ENCODE measurements at regions not wholly inside any gene's neighbourhood (a gene's known extent, or its start where the extent isn't known, plus 50 kb on each side); places are given as distances from the start of the nearest gene placed in this dataset.

- DNase-seq (ENCODE audit: low spot score) = no peak
Observed at GRCh38 chr5:124692950-124693349, 53.5 kb downstream of the ZNF608 start.

GRCh38 chr5:124692324-124692723 lies 54.1 kb downstream of the ZNF608 start:
- no peak for DNase-seq (ENCODE audit: low spot score)

- no peak for DNase-seq (ENCODE audit: low spot score)
Observed at GRCh38 chr5:124689653-124690052, 56.8 kb downstream of the ZNF608 start.

GRCh38 chr5:124686239-124687004 lies 60.0 kb downstream of the ZNF608 start:
- no peak for DNase-seq (ENCODE audit: low spot score)

GRCh38 chr5:124685404-124685930 lies 61.0 kb downstream of the ZNF608 start:
- no peak for DNase-seq (ENCODE audit: low spot score)

- no peak for DNase-seq (ENCODE audit: low spot score)
Observed at GRCh38 chr5:124683917-124684555, 62.4 kb downstream of the ZNF608 start.

GRCh38 chr5:124679578-124680199 lies 66.8 kb downstream of the ZNF608 start:
- DNase-seq (ENCODE audit: low spot score) = no peak

GRCh38 chr5:124678922-124679519 lies 67.4 kb downstream of the ZNF608 start:
- no peak for DNase-seq (ENCODE audit: low spot score)

- DNase-seq (ENCODE audit: low spot score) = no peak
Observed at GRCh38 chr5:124678468-124678867, 68.0 kb downstream of the ZNF608 start.

- peak; percentile 78 for DNase-seq (ENCODE audit: low spot score)
Observed at GRCh38 chr5:124677374-124678351, 68.8 kb downstream of the ZNF608 start.

- no peak for DNase-seq (ENCODE audit: low spot score)
Observed at GRCh38 chr5:124675931-124676846, 70.2 kb downstream of the ZNF608 start.

GRCh38 chr5:124671193-124671592 lies 75.2 kb downstream of the ZNF608 start:
- DNase-seq (ENCODE audit: low spot score) = no peak

GRCh38 chr5:124670722-124671184 lies 75.7 kb downstream of the ZNF608 start:
- DNase-seq (ENCODE audit: low spot score) = no peak

GRCh38 chr5:124669956-124670721 lies 76.3 kb downstream of the ZNF608 start:
- no peak for DNase-seq (ENCODE audit: low spot score)

GRCh38 chr5:124669300-124669648 lies 77.2 kb downstream of the ZNF608 start:
- no peak for DNase-seq (ENCODE audit: low spot score)

- no peak for DNase-seq (ENCODE audit: low spot score)
Observed at GRCh38 chr5:124668353-124669299, 77.8 kb downstream of the ZNF608 start.

- DNase-seq (ENCODE audit: low spot score) = no peak
Observed at GRCh38 chr5:124665625-124666024, 80.8 kb downstream of the ZNF608 start.

- DNase-seq (ENCODE audit: low spot score) = no peak
Observed at GRCh38 chr5:124665035-124665434, 81.4 kb downstream of the ZNF608 start.

Measured in Ammon's horn (tissue), 1 donor.